Skin of body (tissue), 1 donor: ENCODE measurements at regions not wholly inside any gene's neighbourhood (a gene's known extent, or its start where the extent isn't known, plus 50 kb on each side); places are given as distances from the start of the nearest gene placed in this dataset.
"Not testable (repeated sequence)": the region's sequence is repeated elsewhere in the genome, so short reads cannot be mapped to it uniquely, and the experiment has no call there.

Experiments used
- DNase-seq: peaks from one replicate; lab custom pipeline; 2025; lab: John Stamatoyannopoulos, UW

DNA sequence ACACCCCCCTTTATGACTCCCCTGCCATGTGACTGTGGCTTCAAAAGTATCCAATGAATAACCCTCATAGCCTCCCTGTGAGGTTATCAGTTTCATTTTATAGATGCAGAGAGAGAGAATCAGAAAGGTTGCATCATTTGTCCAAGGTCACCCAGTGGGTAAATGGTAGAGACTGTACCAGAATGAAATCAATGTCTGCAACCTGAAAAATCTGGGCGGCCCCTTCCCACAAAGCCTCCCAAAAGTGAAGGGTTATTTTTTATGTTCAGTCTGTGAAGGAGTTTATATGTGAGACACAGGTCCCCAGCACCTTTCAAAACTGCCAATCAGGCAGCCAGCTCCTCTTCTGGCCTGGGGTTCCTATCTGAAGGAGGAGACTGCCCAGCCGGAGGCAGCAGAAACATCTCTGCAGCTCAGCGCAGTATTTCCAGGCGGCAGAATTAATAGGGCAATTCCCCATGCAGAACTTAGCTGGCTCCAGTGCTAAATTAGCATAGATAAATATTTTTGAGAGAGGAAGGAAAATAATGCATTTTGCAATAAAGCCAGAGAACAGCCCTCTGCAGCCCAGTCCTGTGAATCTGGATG lies 130.8 kb upstream of the PRR20G start:
- DNase-seq = no peak

GRCh38 chr3:127417709-127418559 lies 130.1 kb upstream of the PRR20G start:
- peak; percentile 3 for DNase-seq

DNA sequence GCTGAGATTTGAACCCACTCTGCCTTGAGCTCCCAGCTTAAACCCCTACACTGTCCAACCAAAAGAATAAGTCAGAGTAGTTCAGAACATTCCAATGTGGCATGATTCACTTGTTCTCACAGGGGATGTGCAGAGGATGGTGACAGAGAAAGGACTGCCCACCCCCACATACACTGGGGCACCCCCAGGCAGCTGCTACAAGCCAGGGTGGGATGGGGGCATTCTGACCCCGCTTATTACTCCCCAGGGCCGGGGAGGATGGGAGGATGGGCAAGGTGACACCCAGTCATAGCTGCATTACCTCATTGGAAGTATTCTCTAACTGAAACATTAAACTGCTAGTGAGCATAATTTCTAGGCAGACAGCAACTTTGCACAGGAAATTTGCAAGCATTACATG lies 126.0 kb upstream of the PRR20G start:
- no peak for DNase-seq

DNA sequence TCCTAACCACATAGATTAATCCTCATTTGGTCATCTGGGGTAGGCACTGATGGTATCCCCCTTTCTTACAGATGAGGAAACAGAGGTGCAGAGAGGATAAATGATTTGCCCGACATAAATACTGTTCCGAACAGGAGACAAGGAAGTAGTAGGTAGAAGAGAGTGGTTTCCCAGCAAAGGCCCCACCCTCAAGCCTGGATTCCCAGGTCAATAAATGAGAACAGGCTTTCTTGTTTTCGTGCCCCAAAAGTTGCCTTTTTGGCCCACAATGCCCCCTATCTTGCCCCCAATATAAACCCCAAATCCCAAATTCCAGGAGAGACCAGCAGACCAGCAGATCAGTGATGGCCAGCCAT lies 125.5 kb upstream of the PRR20G start:
- no peak for DNase-seq

GRCh38 chr3:127412578-127413317 lies 124.9 kb upstream of the PRR20G start:
- DNase-seq = no peak

DNA sequence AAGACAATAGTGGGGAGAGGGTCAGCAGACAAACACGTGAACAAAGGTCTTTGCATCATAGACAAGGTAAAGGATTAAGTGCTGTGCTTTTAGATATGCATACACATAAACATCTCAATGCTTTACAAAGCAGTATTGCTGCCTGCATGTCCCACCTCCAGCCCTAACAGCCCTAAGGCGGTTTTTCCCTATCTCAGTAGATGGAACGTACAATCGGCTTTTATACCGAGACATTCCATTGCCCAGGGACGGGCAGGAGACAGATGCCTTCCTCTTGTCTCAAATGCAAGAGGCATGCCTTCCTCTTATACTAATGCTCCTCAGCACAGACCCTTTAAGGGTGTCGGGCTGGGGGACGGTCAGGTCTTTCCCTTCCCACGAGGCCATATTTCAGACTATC lies 124.0 kb upstream of the PRR20G start:
- DNase-seq = not testable (repeated sequence)

DNA sequence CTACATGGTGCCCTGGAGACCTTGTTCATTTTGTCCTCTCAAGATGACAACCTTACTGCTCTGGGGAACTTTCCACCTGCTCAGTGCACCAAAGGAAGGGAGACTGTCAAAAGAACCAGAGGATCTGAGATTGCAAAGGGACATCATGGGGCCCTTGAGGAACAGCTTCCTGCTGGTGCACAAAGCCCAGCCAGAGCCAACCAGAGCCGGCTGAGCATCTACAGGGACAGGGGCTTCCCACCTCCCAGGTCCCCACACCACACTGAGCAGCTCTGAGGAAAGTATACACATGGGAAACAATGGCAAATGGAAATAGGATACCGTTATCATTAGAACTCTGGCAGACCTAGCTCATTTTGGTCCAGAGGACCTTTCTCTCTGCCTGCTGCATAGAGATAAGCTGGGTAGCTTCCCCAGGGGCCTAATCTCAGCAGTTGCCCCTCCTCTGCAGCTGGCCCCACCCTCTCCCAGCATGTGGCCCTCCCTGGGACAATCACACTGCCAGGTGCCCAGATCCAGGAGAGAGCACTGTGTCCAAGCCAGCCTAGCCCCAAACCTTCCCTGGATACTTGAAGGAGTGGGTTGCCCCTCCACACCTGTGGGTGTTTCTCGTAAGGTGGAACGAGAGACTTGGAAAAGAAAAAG lies 123.4 kb upstream of the PRR20G start:
- no peak for DNase-seq

- no peak for DNase-seq
These were observed 122.8 kb upstream of the PRR20G start for GRCh38 chr3:127410678-127411077.

- DNase-seq = no peak
These were observed 122.3 kb upstream of the PRR20G start for GRCh38 chr3:127410137-127410488.

DNA sequence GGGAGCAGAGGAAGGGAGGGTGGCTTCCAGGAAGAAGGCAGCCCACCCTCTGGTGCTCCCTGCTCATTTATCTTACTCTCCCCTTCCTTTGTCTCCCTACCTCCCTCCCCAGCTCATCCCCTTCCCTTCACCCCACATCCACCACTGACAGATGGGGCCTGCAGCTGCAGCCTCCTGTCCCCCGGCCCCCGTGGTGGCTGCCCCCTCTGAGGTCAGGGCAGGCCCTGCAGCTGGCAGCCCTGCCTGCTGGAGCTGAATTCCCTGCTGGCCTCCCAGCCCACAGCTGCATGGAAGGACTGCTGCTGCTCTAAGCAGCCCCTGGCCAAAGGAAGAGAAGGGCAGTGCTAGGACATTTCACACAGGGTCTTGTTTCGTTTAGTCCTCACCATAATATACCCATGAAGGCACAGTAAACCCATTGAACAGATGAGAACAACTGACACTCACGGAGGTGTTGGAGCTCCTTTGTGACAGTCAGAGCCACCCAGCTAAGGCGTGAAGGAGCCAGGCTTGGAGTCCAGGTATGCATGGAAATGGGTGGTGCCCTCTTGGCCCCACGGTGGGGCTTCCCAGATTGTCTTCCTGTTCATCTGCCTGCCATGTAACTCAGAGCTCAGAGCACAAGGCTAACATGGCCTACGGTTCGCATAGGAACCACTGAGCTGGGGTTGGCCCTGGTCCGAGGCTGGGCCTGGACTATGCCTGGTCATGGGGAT lies 121.7 kb upstream of the PRR20G start:
- DNase-seq = no peak

DNA sequence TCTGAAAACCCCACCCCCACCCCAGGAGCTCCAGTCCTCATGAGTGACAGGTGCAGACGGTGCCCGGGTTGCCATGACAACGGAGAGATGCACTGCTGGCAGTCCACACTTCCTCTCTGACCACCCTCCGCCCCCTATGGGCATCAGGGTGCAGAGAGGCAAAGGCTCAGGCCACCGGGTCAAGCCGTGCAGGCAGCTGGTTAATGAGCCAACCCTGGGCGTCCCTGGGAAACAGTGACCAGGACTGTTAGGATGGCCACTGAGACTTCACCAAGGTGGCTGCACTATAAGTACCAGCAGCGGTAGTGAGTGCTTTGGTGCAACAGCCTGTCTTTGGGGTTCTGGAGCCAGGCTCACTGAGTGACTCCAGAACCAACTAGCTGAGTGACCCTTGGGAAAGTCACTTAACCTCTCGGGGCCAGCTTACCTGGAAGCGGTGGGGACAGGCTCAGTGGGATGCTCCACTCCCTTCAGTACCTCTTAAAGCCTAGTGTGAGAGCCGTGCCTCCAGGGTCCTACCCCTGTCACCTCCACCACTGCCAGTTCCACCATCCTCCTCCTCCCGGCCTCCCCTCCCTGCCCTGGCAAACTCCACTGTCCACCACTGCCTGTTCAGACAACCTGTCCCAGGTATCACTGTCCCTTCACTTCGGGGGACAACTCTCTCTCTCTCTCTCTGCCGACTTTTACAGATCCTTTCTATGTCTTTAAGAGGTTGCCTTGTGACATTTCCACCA lies 121.0 kb upstream of the PRR20G start:
- DNase-seq = no peak

DNA sequence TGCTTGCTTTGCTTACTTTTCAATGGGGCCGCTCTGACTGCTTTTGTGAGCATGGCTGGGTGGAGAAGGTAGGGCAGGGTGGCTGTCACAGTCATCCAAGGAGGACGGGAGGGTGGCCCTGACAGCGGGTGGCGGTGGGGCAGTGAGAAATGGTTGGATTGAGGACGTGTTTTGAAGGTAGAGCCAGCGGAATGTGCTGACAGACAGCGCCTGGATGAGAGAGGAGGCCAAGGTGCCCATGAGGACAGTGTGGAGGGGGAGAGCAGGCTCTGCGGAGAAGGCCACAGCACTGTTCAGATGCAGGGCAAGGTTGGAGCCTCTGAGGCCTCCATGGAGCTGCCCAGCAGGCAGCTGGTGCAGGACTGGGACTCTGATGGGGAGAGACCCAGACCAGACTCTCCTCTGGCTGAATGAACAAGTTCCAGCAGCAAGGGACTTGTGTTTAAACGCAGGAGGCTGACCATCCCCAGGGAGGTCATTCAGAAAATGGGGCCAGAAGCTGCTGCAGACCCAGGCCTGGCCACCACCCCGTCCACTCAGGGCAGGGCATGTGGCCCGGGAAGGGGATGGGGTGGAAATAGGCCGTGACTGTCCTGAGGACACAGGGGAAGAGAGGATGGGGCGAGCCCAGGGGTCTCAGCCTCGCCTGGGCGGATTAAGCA lies 120.3 kb upstream of the PRR20G start:
- DNase-seq = no peak

DNA sequence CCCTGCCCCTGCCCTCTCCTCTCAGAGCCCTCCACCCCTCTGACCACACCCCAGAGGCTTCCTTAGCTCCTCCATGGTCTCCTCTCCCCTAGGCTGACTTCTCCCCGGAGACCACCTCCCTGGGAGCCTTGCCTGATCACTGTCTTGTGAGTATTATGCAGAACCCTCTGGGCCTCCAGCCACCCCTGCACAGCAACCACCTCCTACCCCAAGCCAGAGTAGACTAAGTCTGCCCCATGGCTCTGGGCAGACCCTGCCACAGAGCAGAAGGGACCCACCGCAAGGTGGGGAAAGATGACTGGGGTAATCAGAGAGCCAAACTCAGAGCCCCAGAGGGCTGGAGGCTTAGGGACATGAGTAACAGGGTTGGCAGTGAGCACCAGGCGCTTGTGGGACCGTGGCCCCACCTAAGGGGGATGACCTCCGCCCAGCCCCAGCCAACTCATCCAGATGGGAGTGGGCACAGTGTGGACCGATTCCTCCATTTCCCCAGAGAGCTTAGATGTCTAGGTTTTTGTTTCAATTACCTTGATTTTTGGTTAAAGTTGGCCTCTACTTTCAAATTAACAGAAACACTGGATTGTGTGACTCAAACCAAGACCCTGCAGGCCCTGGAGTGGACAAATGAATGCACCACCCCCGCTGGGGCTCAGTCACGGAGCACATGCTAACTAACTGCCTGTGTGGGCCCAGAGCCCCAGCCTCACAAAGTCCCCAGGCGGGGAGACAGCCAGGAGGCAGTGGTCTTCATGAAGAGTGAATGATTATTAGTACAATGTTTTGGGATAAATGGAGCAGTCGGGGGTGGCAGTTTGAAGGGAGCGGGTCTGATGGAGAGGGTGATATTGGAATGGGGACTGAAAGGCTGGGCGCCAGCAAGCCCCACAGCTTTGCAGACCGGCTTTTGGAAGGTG lies 119.4 kb upstream of the PRR20G start:
- DNase-seq = no peak

- no peak for DNase-seq
These were observed 118.6 kb upstream of the PRR20G start for GRCh38 chr3:127406309-127407025.

DNA sequence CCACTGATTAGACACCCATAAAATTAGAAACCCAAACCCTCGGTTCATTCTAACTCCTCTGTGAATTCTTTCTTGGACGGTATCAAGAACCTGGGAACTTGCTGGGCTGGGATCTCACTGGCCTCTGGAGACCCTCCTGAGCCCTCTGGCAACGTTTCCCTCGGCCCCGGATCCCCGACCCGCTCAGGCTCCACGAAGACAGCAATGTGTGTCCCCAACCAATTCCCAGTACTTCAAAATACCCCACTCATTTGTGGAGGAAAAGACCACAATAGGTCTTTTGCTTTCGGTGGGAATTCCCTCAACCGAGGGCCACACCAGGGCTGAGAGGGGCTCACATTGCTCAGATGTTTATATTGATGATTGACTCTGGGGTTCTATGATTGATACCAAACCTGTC lies 117.9 kb upstream of the PRR20G start:
- DNase-seq = no peak

- DNase-seq = no peak
These were observed 117.3 kb upstream of the PRR20G start for GRCh38 chr3:127405010-127405598.

DNA sequence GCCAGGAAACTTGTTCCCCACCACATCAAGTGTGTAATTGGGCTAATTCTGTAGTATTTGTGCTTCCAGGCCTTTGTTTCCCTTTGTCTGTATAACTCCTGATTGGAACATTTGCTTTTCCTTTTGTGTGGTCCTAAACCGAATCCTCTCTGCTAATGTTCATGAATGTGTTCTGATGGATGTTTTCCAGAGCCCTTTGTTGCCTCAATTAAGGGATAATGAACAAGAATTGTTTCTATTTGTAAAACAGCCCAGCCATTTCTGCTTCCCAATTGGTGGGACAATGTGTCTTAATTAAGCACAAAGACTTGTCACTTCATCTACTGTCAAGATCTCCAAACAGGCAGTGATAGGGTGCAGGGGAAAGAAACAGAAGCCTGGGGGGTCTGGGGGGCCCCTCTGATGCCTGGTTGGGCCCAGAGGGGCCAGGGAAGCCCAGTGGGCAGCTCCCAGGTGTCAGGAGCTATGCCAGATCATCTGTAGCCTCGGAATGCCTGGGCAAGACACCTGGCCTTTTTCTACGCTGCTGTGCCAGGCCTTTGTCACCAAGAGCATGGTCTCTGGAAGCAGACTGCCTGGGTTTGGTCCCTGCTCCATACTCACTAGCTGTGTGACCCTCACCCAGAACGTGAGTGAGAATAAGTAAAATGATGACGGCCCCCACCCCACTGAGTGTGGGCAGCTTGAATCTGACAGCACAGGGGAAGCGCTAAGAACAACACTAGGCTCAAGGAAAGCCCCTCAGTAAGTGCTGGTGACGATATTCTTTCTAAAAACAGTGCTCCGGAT lies 116.6 kb upstream of the PRR20G start:
- no peak for DNase-seq
